Motor neuron (in vitro differentiated cells): ENCODE measurements at regions not wholly inside any gene's neighbourhood (a gene's known extent, or its start where the extent isn't known, plus 50 kb on each side); places are given as distances from the start of the nearest gene placed in this dataset.

ENCODE experiments used
- ATAC-seq, 8 experiments: fragments of 200-7000 bp; cut with Tn5 transposase; replicated peaks in 6 of 8; 2 replicates each; pipeline ENCODE4 v1.8.0; 2021; ENCODE audit warnings: mild to moderate bottlenecking in 8 of 8, moderate library complexity in 8 of 8
- H3K27ac ChIP-seq, 2 donors: fragments of 250-450 bp; sonication (Bioruptor Pico); 2 replicates each; pipeline ENCODE4 v1.9.0; 2021; ENCODE audit warnings: antibody characterized with exemption in 2 of 2, mild to moderate bottlenecking in 2 of 2, moderate library complexity in 1 of 2
- H3K4me1 ChIP-seq, 2 donors: fragments of 250-450 bp; sonication (Bioruptor Pico); replicated peaks in 1 of 2; 2 replicates each; pipeline ENCODE4 v1.6.1; 2021; ENCODE audit warnings: antibody characterized with exemption in 2 of 2, mild to moderate bottlenecking in 2 of 2, moderate library complexity in 1 of 2
- H3K4me3 ChIP-seq, 5 donors: fragments of 250-450 bp; sonication (Bioruptor Pico); 2 replicates each; pipeline ENCODE4 v1.9.0; 2021; ENCODE audit warnings: antibody characterized with exemption in 5 of 5, mild to moderate bottlenecking in 5 of 5, moderate library complexity in 4 of 5
- WGBS, 10 experiments: fragments of 450-650 bp; shearing (Covaris generic); methylation state at CpG; one replicate each; pipeline ENCODE4 v1.0.0; 2022; 5-methylcytosine and 5-hydroxymethylcytosine counted together
- in situ Hi-C, 9 experiments: fragments of 400-800 bp; cut with MboI; loops; one replicate each; pipeline ENCODE4 v1.15.0; 2021; ENCODE audit warnings: low sequenced_read_pairs in 9 of 9, low pct_unique_long_range_greater_than_20kb in 2 of 9; ENCODE audit not compliant: unreplicated experiment in 9 of 9

DNA sequence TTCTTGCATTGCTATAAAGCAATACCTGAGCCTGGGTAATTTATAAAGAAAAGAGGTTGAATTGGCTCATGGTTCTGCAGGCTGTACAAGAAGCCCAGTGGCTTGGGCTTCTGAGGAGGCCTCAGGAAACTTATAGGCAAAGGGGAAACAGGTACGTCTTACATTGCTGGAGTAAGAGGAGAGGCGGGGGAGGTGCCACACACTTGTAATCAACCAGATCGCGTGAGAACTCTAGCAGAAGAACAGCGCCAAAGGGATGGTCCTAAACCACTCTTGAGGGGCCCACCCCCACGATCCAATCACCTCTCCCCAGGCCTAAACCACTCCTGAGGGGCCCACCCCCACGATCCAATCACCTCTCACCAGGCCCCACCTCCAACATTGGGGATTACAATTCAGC, 50.6 kb upstream of the SHOX start:
- Histone ChIP-seq H3K4me3 (no peak overlapping the region), H3K4me1 (peaks cover 0 to under 1% of the 10 kb centered on the region in 2 donors), H3K27ac (no peak overlapping the region)
- 23 to 60% (median 48%) methylated on average over 2 to 5 of the region's 7 CpGs; no CpG with 5 or more reads in 6 of the 10 experiments for WGBS, 10 experiments
- in situ Hi-C loops, result no loop called here
- no peak for ATAC-seq
